ENCODE measurements at regions not wholly inside any gene's neighbourhood (a gene's known extent, or its start where the extent isn't known, plus 50 kb on each side); places are given as distances from the start of the nearest gene placed in this dataset.

GRCh38 chr20:40753472-40753871 is 64.4 kb upstream of the MAFB start:
- TF ChIP-seq CTCF (IDR thresholded peaks at IDR 0.05; ENCODE audit: extremely low read depth in 1 of 2, insufficient read depth in 1 of 2, low read depth in 1 of 2, low read length in 2 of 2) (no peak), FOS (IDR thresholded peaks at IDR 0.05; ENCODE audit: borderline replicate concordance, insufficient read depth, low read length) (no peak), POLR2A (IDR thresholded peaks at IDR 0.05; ENCODE audit: low read depth, low read length) (no peak), MAX (IDR thresholded peaks at IDR 0.05; ENCODE audit: insufficient read depth, insufficient read length) (no peak), EZH2 (IDR thresholded peaks at IDR 0.05; ENCODE audit: borderline replicate concordance, low read depth, low read length, severe bottlenecking) (no peak), GATA2 (IDR thresholded peaks at IDR 0.05; ENCODE audit: insufficient read depth, insufficient read length, low read depth, low read length) (no peak), JUN (IDR thresholded peaks at IDR 0.05; ENCODE audit: borderline replicate concordance, insufficient read depth, insufficient read length, low read depth) (no peak), MYC (IDR thresholded peaks at IDR 0.05; ENCODE audit: low read depth, low read length) (no peak), POLR2AphosphoS5 (IDR thresholded peaks at IDR 0.05; ENCODE audit: insufficient read depth, low read depth, low read length) (no peak)
- FAIRE-seq = no peak
- intact Hi-C loops (cut with micrococcal nuclease) (loop anchor here (10.0 kb wide), 1 partner anchor 321 kb away; no protein-coding TSS in a partner anchor), dilution Hi-C loops (cut with MboI; ENCODE audit: extremely low pct_ligation_motif_present, low sequenced_read_pairs) (no loop called here)
- Histone ChIP-seq H4K20me1 (replicated peaks; ENCODE audit: control insufficient read depth, extremely low read depth, insufficient read depth, low read length) (no peaks in the 10 kb centered on the region), H3K27me3 (ENCODE audit: control insufficient read depth in 2 of 2, insufficient read depth in 2 of 2, low read length in 2 of 2) (no peaks in the 10 kb centered on the region), H3K36me3 (ENCODE audit: control insufficient read depth in 2 of 2, extremely low read depth in 1 of 2, insufficient read depth in 2 of 2, low read length in 2 of 2) (no peaks in the 10 kb centered on the region), H3K9me1 (replicated peaks; ENCODE audit: control insufficient read depth, extremely low read depth, insufficient read depth, low read length) (no peaks in the 10 kb centered on the region), H3K4me1 (ENCODE audit: control insufficient read depth, extremely low read depth, insufficient read depth, low read length) (peaks cover 22% of the 10 kb centered on the region), H3K9ac (replicated peaks; ENCODE audit: extremely low read depth, insufficient read depth, low read length) (no peak overlapping the region), H3K79me2 (ENCODE audit: control insufficient read depth, insufficient read depth, low read length) (no peaks in the 10 kb centered on the region), H2AFZ (ENCODE audit: low read depth, low read length) (no peak overlapping the region), H3K4me2 (ENCODE audit: insufficient read depth, low read length) (no peak overlapping the region), H3K4me3 (replicated peaks in 1 of 3; ENCODE audit: insufficient read depth in 1 of 3, low read depth in 1 of 3, low read length in 3 of 3) (no peak overlapping the region), H3K27ac (ENCODE audit: insufficient read depth, low read depth, low read length) (no peak overlapping the region), H3K9me3 (replicated peaks; ENCODE audit: control insufficient read depth, insufficient read depth, low read length) (no peaks in the 10 kb centered on the region)
- no TSS peak for BruUV-seq (replicated peaks)
- POLR2A ChIA-PET = no interaction called here
- no peak for DNase-seq (ENCODE audit: low read depth, low spot score)
- CTCF ChIA-PET = interaction anchor here (1.2 to 7.7 kb wide), 3 partner anchors 13 to 209 kb away, joined by 3 to 47 read pairs (median 3); no protein-coding TSS in a partner anchor
